ENCODE measurements at regions not wholly inside any gene's neighbourhood (a gene's known extent, or its start where the extent isn't known, plus 50 kb on each side); places are given as distances from the start of the nearest gene placed in this dataset.

DNA sequence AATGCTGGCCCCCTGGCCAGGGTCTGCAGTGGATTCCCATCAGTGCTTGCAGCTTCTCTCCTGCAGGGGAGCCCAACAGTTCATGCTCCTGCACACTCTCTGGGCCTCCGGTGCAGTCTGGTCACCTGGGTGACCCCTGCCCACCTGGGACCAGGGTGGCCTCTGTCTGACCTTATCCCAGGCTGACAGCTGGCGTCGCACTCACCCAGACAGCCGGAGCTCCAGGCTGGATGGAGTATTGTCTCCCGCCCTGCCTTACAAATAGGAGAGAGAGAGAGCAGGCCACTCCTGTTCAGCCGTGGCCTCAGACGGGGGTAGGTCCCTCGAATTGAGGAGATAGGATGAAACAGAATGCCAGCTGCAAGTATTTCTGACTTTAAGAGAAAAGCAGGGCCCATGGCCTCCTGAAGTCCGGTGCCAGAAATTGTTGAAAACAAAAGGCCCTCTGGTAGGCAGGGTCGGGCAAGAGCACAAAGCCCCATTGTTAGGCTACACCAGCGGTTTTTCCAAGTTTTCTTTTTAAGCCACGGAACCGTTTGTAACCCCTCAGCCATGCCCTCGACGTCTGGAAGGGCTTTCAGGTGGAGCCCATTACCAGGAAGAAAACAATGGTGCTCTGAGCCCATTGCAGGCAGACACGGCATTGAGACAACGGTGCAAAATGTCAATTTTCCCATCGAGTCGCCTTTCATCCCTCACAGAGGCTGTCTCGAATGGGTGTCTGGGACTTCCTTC, 258.4 kb downstream of the BCL11A start:
- DNase-seq: no peak

- DNase-seq: no peak
These were observed 261.2 kb downstream of the BCL11A start for GRCh38 chr2:60292242-60292641.

DNA sequence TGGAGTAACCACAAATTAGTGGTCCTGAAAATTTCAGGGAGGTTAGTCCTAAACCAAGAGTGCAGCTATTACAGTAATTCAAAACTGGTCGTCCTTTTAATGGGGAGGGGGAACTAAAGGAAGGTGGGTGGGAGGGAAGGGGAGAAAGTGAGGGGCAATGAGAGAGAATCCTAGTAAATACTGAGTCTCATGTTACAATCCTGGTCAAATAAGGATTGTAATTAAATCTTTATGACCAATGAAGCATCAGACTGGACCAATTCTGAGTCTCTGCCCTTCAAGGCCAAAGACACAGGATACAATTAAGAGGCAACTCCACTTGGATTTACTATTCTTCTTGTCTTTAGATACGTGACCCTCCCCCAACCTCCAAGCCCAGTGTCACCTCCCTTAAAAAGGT, 262.9 kb downstream of the BCL11A start:
- no peak for DNase-seq

DNA sequence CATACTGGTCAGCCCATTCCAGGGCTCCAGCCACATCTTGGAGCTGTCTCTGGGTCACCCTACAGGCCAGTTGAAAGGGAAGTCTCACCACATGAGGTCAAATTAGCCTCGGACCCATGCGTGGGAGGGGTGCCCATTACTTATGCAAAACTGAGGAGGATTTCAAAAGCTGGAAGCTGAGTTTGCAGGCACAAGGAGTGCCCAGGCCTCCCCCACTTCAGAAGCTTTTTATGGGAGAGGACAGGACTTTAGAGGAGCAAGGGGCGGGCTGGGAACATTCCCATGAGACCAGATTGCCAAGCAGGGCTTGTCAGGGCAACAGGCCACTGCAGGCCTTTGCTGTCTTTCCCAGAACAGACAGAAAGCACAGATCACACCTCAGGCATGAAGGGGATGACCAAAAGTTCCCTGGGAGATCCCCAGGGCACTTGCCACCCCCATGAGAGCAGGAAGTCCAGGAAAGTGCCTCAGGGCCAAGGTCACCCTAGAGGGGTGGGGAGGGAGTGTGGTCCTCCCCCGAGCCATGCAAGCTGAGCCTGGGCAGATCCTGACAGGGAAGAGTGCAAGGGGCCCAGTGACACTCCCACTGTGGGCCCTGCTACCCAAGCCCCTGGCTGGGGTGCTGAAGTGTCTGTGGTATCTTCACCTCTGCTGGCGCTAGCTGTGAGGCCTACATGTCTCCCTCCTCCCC, 267.7 kb downstream of the BCL11A start:
- DNase-seq: no peak

DNA sequence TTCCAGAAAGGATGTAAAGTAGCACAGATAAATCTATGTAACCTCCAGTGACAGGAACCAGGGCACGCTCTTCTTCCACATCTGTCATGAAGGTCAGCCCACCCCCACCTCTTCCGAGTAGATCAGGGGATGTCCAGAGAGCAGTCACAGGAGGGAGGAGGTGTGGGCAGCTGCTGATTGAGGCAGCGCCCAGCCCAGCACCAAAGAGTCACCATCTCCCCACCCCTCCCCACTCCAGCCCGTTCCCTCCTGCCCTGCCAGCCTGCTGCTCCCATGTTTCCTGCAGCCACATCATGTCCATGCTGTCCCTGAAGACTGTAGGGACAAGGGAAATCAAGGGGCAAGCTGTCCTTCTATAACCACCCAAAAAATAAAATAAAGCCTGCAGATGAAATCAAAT, 269.8 kb downstream of the BCL11A start:
- no peak for DNase-seq

DNA sequence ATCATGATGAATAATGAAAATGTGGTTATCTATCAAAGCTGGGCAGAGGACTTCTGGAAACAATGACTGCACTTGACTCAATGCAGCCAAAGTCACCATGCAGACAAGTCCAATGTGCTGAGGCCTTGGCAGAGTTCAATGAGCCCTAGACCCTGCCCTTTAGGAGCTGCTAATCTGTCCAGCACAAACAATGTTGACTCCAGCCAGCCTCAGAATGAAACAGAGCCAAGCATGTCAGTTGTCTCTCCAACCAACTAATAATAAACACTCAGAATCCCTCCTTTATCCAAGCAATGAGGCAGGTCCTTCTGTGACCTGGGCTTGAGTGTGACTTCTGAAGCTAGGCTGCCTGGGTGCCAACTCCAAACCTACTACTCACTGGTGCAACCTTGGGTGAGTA, 270.6 kb downstream of the BCL11A start:
- no peak for DNase-seq

GRCh38 chr2:60281730-60282129, 271.7 kb downstream of the BCL11A start:
- DNase-seq: no peak

- no peak for DNase-seq
These were observed 273.2 kb downstream of the BCL11A start for GRCh38 chr2:60280238-60280637.

DNA sequence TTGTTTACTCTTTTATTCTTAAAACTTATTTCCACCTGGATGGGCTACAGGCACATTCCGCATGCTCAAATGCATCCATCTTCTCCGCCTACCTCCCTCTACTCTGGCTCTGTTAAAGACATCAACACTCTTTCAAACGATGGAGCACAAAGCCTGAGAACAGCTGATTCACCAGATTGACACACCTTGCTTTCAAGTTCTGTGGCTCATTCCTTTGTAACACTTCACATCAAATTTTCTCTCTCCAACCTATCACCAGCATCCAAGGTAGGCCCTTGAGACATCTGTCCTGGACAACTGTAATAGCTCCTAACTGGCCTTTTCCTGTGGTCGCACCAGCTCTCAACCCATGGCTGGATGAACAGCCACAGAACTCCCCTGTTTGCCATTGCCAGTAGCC, 274.5 kb downstream of the BCL11A start:
- no peak for DNase-seq

DNA sequence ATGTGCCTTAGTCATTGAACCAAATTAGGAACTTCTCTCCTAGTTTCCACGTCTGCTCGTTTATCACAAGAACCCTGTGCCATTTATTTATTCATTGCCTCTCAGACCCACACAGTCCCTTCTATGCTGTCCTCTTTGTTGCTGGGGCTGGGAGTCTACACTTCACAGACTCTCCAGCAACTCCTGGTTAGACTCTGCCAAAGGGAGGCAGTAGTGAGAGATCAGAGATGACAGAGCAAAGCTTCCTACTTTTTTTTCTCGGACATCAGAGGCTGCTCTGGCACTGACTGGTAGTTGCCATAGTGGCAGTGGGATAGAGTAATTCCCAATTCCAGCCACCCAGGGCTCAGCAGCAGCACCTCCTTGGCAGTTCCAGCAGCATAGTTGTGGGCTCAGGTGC, 277.5 kb downstream of the BCL11A start:
- DNase-seq: no peak

GRCh38 chr2:60273836-60274235, 279.6 kb downstream of the BCL11A start:
- no peak for DNase-seq

- no peak for DNase-seq
These were observed 281.7 kb downstream of the BCL11A start for GRCh38 chr2:60271713-60272112.

DNA sequence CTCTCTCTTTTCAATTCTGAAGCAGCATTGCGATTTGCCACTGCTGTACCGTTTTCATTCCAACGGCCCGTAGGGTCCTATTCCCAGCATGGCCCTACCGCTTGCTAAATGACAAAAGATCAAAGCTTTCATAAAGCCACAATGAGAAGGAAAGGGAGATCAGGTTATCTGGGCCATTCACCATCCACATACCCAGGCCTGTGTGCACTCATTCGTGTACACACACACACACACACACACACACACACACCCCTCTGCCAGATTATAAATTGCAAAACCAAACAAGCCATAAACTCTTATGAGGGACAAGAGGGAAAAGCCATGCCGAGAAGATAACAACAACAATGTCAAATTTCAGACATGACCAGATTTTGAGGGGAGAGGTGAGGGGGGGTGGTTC, 282.3 kb downstream of the BCL11A start:
- no peak for DNase-seq

DNA sequence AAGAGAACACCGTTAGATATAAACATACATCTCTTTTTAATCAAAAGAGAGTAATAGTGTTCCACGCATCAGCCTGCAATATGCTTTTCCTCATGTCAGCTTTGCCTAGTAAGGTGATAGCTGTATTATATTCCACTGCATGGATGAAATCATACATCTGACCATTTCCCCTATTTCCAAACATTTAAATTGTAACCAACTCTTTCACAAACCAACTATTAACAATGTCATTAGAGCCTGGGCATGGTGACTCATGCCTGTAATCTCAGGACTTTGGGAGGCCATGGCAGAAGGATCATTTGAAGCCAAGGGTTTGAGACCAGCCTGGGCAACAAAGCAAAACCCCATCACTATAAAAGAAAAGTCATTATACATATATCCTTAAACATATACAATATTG, 284.8 kb downstream of the BCL11A start:
- DNase-seq: no peak

DNA sequence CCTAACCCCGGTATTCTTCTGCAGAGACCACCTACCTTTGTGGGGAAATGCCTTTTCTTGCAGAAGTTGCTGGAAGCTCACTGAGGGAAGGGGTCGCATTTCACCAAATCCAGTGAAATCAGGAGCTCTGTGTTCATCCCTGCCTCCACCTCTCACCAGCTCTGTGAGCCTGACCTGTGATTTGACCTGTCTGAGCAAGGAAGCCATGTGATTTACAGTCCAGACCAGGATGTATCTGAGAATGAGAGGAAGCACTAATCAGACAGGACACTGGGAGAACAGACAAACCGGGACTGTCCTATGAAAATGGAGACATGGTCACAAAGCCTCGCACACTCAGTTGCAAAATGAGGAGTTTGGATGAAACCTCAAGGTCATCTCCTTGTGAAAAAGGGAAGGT, 285.4 kb downstream of the BCL11A start:
- no peak for DNase-seq

DNA sequence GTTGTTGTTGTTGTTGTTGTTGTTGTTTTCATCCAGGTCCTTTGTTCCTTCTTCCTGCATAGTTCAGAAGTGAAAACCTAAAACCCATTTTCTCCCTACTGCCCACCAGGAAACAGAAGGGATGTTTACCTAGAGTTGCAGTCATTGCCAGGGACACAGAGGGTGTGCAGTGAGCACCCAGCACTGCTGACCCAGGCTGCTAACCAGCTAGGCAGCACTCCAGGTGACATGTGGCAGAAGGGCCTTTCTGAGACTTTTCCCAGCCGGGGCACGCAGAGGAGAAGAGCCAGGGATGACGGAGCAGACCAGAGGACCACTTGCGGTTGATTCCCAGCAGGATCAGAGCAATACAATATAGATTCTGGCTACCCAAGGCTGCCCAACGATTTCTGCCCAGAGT, 286.3 kb downstream of the BCL11A start:
- no peak for DNase-seq

- DNase-seq: no peak
These were observed 291.3 kb downstream of the BCL11A start for GRCh38 chr2:60262178-60262577.

DNA sequence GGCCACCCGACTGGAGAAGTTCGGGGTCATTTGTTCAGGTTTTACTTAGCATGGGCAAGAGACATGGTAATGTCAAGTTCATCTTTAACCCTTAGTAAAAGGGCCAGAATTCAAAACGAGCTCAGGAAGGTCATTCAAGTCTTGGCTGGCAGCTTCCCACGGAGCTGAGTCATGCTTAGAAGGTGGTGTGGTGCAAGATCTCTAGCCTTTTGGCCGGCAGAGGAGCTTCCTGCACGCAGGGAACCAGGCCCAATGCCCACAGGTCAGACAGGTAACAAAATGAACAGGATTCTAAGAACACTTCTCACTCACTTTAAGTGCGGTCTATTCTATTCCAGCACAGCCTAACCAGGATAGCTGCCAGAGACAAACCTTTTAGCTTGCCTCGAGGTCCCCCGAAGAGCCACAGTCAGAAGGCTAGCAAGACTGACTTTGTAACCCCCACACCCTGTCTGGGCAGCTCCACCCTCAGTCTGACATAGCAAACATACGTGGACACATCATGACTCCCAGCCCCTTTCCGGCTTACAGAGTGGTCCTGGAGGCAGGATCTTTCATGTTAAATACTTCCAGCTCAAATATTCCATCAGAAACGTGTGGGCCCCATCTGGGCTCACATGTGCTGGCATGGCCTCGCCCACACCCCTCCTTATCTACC, 292.7 kb downstream of the BCL11A start:
- DNase-seq: no peak

DNA sequence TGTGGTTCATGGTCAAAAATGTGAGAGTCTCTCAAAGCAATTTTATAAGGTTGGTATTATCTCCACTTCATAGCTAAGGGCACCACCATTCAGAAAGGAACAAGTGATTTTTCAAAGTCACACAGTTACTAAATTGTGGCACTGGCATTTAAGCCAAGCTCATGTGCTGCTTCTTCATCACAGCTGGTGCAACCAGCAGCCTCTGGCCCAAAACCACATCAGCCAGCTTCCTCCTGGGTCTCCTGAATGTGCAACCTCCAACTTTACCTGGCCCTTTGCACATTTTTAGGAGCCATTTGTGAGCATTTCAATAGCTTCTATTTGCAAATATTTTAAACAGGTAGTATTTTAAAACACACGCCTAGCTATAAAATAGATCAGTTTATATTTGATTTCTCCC, 293.7 kb downstream of the BCL11A start:
- DNase-seq: no peak

GRCh38 chr2:60252581-60253150, 300.8 kb downstream of the BCL11A start:
- no peak for DNase-seq

GRCh38 chr2:60251247-60251646, 302.2 kb downstream of the BCL11A start:
- no peak for DNase-seq

DNA sequence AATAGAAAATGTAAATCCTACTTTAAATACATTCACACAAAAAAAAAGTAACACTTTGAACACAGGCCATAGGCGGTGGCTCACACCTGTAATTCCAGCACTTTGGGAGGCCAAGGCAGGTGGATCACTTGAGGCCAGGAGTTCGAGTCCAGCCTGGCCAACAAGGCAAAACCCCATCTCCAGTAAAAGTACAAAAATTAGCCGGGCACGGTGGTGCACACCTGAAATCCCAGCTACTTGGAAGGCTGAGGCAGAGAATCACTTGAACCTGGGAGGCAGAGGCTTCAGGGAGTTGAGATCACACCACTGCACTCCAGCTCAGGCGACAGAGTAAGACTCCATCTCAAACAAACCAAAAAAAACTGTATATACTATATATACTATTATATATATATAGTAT, 303.6 kb downstream of the BCL11A start:
- DNase-seq: no peak

DNA sequence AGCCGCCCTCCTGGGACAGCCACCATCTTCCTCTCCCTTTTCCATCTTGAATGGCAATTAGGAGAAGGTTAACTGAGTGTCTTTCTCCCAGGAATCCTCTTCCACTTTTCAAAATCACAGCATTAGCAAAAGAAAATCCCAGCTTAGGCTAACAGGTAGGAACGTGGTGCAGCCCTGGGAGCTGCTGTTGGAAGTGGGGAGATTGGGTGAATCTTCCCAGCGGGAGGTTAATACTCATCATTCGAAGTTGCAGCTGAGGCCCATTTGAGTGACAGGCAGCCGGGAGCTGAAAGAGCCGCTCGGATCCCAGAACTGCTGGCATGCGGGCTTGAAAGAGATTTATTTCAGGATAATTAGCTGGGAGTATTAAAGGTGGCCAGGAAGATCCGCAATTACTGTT, 306.0 kb downstream of the BCL11A start:
- DNase-seq: no peak

Measured in skin of body (tissue), 1 donor.